ENCODE measurements at regions not wholly inside any gene's neighbourhood (a gene's known extent, or its start where the extent isn't known, plus 50 kb on each side); places are given as distances from the start of the nearest gene placed in this dataset.
"Not testable (repeated sequence)": the region's sequence is repeated elsewhere in the genome, so short reads cannot be mapped to it uniquely, and the experiment has no call there.

GRCh38 chr2:131639001-131639620 lies 111.4 kb downstream of the CCDC74A start:
- H2AFZ ChIP-seq (ENCODE audit: insufficient read depth, low read depth, low read length, poor library complexity, severe bottlenecking); H3K27me3 ChIP-seq (ENCODE audit: control insufficient read depth in 2 of 2, insufficient read depth in 2 of 2, low read length in 2 of 2); H3K27ac Mint-ChIP-seq; H3K27ac ChIP-seq (ENCODE audit: low read depth in 1 of 2, low read length in 2 of 2); H3K4me1 Mint-ChIP-seq; H3K4me3 ChIP-seq (replicated peaks in 1 of 3; ENCODE audit: low read depth in 2 of 3, low read length in 3 of 3); H3K9me3 ChIP-seq (replicated peaks in 1 of 2; ENCODE audit: control insufficient read depth in 1 of 2, insufficient read depth in 1 of 2, low read length in 2 of 2); H3K4me2 ChIP-seq (replicated peaks; ENCODE audit: extremely low read depth, low read length, poor library complexity, severe bottlenecking); H3K36me3 Mint-ChIP-seq; H3K4me1 ChIP-seq (ENCODE audit: control insufficient read depth in 1 of 2, insufficient read depth in 2 of 2, low read length in 2 of 2); H3K9ac ChIP-seq (ENCODE audit: insufficient read depth, low read length, poor library complexity, severe bottlenecking); H3K4me3 Mint-ChIP-seq; H3K36me3 ChIP-seq (replicated peaks in 1 of 2; ENCODE audit: control insufficient read depth in 1 of 2, insufficient read depth in 2 of 2, low read length in 2 of 2); H3K27me3 Mint-ChIP-seq (ENCODE audit: low read depth in 3 of 3); H4K20me1 ChIP-seq (ENCODE audit: insufficient read depth, low read length); H3K9me3 Mint-ChIP-seq; intact Hi-C loops (cut with micrococcal nuclease); H3K79me2 ChIP-seq (ENCODE audit: insufficient read depth, low read length); DNase-seq: not testable (repeated sequence)
- no CpG with 5 or more reads among the region's 4 CpGs for WGBS (ENCODE audit: insufficient coverage)

DNA sequence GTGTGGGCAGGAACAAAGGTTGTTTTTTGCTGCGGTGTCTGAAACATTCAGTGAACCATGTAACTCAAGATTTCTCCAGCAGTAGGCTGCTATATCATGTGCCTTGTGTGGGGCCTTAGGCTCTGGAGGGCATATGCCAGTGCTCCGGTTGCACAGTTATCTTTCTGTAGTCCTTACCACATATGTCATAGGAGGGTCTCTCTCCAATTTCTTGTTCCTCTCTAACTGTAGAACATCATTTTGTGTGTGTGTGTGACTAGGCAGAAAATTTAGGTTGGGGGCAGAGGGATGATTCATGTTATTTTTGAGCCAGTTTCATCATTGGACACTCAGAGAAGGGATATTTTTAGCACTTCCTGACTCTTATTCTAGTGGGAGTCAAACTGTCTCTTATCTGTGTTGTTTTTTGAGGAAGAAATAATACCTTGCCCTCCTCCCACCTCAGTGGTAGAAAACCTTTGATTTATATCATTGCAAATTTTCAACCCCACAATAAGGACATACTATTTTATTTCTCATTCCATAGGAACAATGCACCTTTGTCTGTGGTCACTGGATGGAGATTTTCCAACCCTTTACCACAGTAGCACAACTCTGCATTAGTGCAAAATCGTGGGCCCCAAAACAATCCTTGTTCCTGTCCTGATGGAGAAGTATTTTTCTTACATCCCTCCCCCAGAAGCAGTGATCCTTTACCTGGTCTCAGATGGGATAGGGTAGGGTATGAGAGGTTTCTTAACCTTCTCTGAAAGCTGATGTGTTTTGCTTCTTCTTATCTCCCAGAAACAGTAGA lies 113.9 kb downstream of the CCDC74A start:
- H3K27ac Mint-ChIP-seq: no peak overlapping the region
- no peak overlapping the region for H2AFZ ChIP-seq (ENCODE audit: insufficient read depth, low read depth, low read length, poor library complexity, severe bottlenecking)
- TF ChIP-seq CTCF (IDR thresholded peaks at IDR 0.05): no peak
- H3K36me3 ChIP-seq (replicated peaks in 1 of 2; ENCODE audit: control insufficient read depth in 1 of 2, insufficient read depth in 2 of 2, low read length in 2 of 2): no peaks in the 10 kb centered on the region
- peaks cover 11 to 14% (median 13%) of the 10 kb centered on the region in 3 donors for H3K27me3 Mint-ChIP-seq (ENCODE audit: low read depth in 3 of 3)
- H3K27me3 ChIP-seq (ENCODE audit: control insufficient read depth in 2 of 2, insufficient read depth in 2 of 2, low read length in 2 of 2): peaks cover 0 to 9% of the 10 kb centered on the region in 2 donors
- H3K4me3 ChIP-seq (replicated peaks in 1 of 3; ENCODE audit: low read depth in 2 of 3, low read length in 3 of 3): no peak overlapping the region
- H3K4me1 Mint-ChIP-seq: peaks cover 9% of the 10 kb centered on the region
- H3K79me2 ChIP-seq (ENCODE audit: insufficient read depth, low read length): no peaks in the 10 kb centered on the region
- H3K4me2 ChIP-seq (replicated peaks; ENCODE audit: extremely low read depth, low read length, poor library complexity, severe bottlenecking): no peak overlapping the region
- intact Hi-C loops (cut with micrococcal nuclease): no loop called here
- H3K4me3 Mint-ChIP-seq: peak overlapping the region in 1 of 2 donors; percentile 64
- no peak overlapping the region for H3K9ac ChIP-seq (ENCODE audit: insufficient read depth, low read length, poor library complexity, severe bottlenecking)
- H3K27ac ChIP-seq (ENCODE audit: low read depth in 1 of 2, low read length in 2 of 2): no peak overlapping the region
- 100% methylated on average over 1 of the region's 3 CpGs for WGBS (ENCODE audit: insufficient coverage)
- H3K4me1 ChIP-seq (ENCODE audit: control insufficient read depth in 1 of 2, insufficient read depth in 2 of 2, low read length in 2 of 2): peaks cover 6% of the 10 kb centered on the region in 2 donors
- DNase-seq: peak in 2 of 3 donors; percentile 5 to 19
- H3K9me3 Mint-ChIP-seq: peaks cover 0 to 4% (median 3%) of the 10 kb centered on the region in 7 donors
- peaks cover 0 to 4% of the 10 kb centered on the region in 2 donors for H3K9me3 ChIP-seq (replicated peaks in 1 of 2; ENCODE audit: control insufficient read depth in 1 of 2, insufficient read depth in 1 of 2, low read length in 2 of 2)
- H4K20me1 ChIP-seq (ENCODE audit: insufficient read depth, low read length): no peaks in the 10 kb centered on the region
- no peaks in the 10 kb centered on the region for H3K36me3 Mint-ChIP-seq

DNA sequence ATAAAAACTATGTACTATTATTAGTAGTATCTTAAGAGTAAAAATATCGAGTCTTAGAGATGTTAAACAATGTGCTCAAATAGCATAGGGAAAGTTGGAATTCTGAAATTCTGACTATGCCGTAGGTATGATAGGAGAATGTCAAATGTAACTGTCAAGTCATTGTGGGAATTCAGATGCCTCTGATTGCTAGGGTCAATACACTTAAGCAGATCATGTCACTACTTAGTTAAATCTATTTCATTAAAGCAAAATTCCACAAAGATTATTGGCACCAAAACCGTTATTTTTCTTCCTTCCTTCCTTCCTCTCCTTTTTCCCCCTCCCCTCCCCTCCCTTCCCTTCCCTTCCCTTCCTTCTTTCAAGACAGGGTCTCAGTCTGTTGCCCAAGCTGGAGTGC lies 115.5 kb downstream of the CCDC74A start:
- H3K9me3 ChIP-seq (replicated peaks in 1 of 2; ENCODE audit: control insufficient read depth in 1 of 2, insufficient read depth in 1 of 2, low read length in 2 of 2); H3K4me3 Mint-ChIP-seq; H3K27ac ChIP-seq (ENCODE audit: low read depth in 1 of 2, low read length in 2 of 2); H4K20me1 ChIP-seq (ENCODE audit: insufficient read depth, low read length); H3K36me3 ChIP-seq (replicated peaks in 1 of 2; ENCODE audit: control insufficient read depth in 1 of 2, insufficient read depth in 2 of 2, low read length in 2 of 2); H3K4me2 ChIP-seq (replicated peaks; ENCODE audit: extremely low read depth, low read length, poor library complexity, severe bottlenecking); H3K36me3 Mint-ChIP-seq; H3K4me3 ChIP-seq (replicated peaks in 1 of 3; ENCODE audit: low read depth in 2 of 3, low read length in 3 of 3); H3K4me1 ChIP-seq (ENCODE audit: control insufficient read depth in 1 of 2, insufficient read depth in 2 of 2, low read length in 2 of 2); intact Hi-C loops (cut with micrococcal nuclease); H3K79me2 ChIP-seq (ENCODE audit: insufficient read depth, low read length); H3K27ac Mint-ChIP-seq; H3K9ac ChIP-seq (ENCODE audit: insufficient read depth, low read length, poor library complexity, severe bottlenecking); DNase-seq; H2AFZ ChIP-seq (ENCODE audit: insufficient read depth, low read depth, low read length, poor library complexity, severe bottlenecking): not testable (repeated sequence)
- Mint-ChIP-seq H3K9me3 (peaks cover 0 to 15% (median 3%) of the 10 kb centered on the region in 7 donors), H3K4me1 (peaks cover 12% of the 10 kb centered on the region), H3K27me3 (ENCODE audit: low read depth in 3 of 3) (peaks cover 20 to 25% (median 24%) of the 10 kb centered on the region in 3 donors)
- 8% methylated on average over 1 of the region's 3 CpGs for WGBS (ENCODE audit: insufficient coverage)
- H3K27me3 ChIP-seq (ENCODE audit: control insufficient read depth in 2 of 2, insufficient read depth in 2 of 2, low read length in 2 of 2): peaks cover 0 to 20% of the 10 kb centered on the region in 2 donors
